SK-N-SH treated with all-trans-retinoic acid at 6 μM for 48 hours (cell line): ENCODE measurements at regions not wholly inside any gene's neighbourhood (a gene's known extent, or its start where the extent isn't known, plus 50 kb on each side); places are given as distances from the start of the nearest gene placed in this dataset.

Experiments
- ARNTL ChIP-seq: fragments of 450-650 bp; formaldehyde crosslinking; IDR thresholded peaks from 2 replicates; pipeline ENCODE4 v1.5.0; 2020; ENCODE audit warnings: low read depth, mild to moderate bottlenecking, moderate library complexity, borderline replicate concordance
- CSDC2 ChIP-seq: fragments of 250-450 bp; sonication (Bioruptor Pico); IDR thresholded peaks from 2 replicates; pipeline ENCODE4 v1.5.0; 2020; ENCODE audit warnings: mild to moderate bottlenecking, moderate library complexity
- ESRRG ChIP-seq: fragments of 250-450 bp; sonication (Bioruptor Pico); IDR thresholded peaks from 2 replicates; pipeline ENCODE4 v1.6.1; 2021; ENCODE audit warnings: mild to moderate bottlenecking
- ISL1 ChIP-seq: fragments of 250-450 bp; sonication (Bioruptor Pico); IDR thresholded peaks from 2 replicates; pipeline ENCODE4 v2.1.2; 2022; ENCODE audit warnings: mild to moderate bottlenecking, moderate library complexity
- OSR1 ChIP-seq: fragments of 250-450 bp; sonication (Bioruptor Pico); IDR thresholded peaks from 2 replicates; pipeline ENCODE4 v1.8.0; 2022; ENCODE audit warnings: moderate library complexity, mild to moderate bottlenecking, inconsistent platforms
- PATZ1 ChIP-seq: fragments of 250-450 bp; sonication (Bioruptor Pico); IDR thresholded peaks from 2 replicates; pipeline ENCODE4 v1.8.0; 2020; ENCODE audit warnings: mild to moderate bottlenecking, moderate library complexity, borderline replicate concordance
- RARB ChIP-seq: fragments of 250-450 bp; sonication (Bioruptor Pico); IDR thresholded peaks from 2 replicates; pipeline ENCODE4 v1.8.0; 2021; ENCODE audit warnings: mild to moderate bottlenecking, moderate library complexity
- TCF4 ChIP-seq: fragments of 250-450 bp; sonication (Bioruptor Pico); IDR thresholded peaks from 2 replicates; pipeline ENCODE4 v1.8.0; 2021; ENCODE audit warnings: mild to moderate bottlenecking, moderate library complexity, borderline replicate concordance
- TSHZ2 ChIP-seq: fragments of 250-450 bp; sonication (Bioruptor Pico); IDR thresholded peaks from 2 replicates; pipeline ENCODE4 v1.5.0; 2020; ENCODE audit warnings: mild to moderate bottlenecking, moderate library complexity
- ZC3H10 ChIP-seq: fragments of 250-450 bp; sonication (Bioruptor Pico); IDR thresholded peaks from 2 replicates; pipeline ENCODE4 v1.5.1; 2021; ENCODE audit warnings: mild to moderate bottlenecking, moderate library complexity
- ZFP30 ChIP-seq: fragments of 450-650 bp; formaldehyde crosslinking; IDR thresholded peaks from 2 replicates; pipeline ENCODE4 v1.5.0; 2022; ENCODE audit warnings: mild to moderate bottlenecking, moderate library complexity
- TF ChIP-seq, protein P1 (sequence below): fragments of 250-450 bp; sonication (Bioruptor Pico); IDR thresholded peaks from 2 replicates; pipeline ENCODE4 v1.5.1; 2020; ENCODE audit warnings: low read depth, mild to moderate bottlenecking, moderate library complexity

GRCh38 chr5:117649821-117650220 lies 1075.2 kb upstream of the SEMA6A start:
- no peak for TF ChIP-seq CSDC2 (CRISPR knock-in tag)
- no peak for TF ChIP-seq ARNTL (CRISPR knock-in tag)
- no peak for TF ChIP-seq ESRRG (CRISPR knock-in tag)
- TF ChIP-seq RARB (CRISPR knock-in tag): no peak
- TF ChIP-seq ZC3H10 (CRISPR knock-in tag): no peak
- TF ChIP-seq TSHZ2 (CRISPR knock-in tag): no peak
- no peak for TF ChIP-seq OSR1
- no peak for TF ChIP-seq PATZ1 (CRISPR knock-in tag)
- TF ChIP-seq, protein P1, sequence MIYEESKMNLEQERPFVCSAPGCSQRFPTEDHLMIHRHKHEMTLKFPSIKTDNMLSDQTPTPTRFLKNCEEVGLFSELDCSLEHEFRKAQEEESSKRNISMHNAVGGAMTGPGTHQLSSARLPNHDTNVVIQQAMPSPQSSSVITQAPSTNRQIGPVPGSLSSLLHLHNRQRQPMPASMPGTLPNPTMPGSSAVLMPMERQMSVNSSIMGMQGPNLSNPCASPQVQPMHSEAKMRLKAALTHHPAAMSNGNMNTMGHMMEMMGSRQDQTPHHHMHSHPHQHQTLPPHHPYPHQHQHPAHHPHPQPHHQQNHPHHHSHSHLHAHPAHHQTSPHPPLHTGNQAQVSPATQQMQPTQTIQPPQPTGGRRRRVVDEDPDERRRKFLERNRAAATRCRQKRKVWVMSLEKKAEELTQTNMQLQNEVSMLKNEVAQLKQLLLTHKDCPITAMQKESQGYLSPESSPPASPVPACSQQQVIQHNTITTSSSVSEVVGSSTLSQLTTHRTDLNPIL: no peak
- no peak for TF ChIP-seq TCF4 (CRISPR knock-in tag)
- TF ChIP-seq ZFP30: no peak
- no peak for TF ChIP-seq ISL1 (CRISPR knock-in tag)
